Liver (tissue), 6 donors: ENCODE measurements at regions not wholly inside any gene's neighbourhood (a gene's known extent, or its start where the extent isn't known, plus 50 kb on each side); places are given as distances from the start of the nearest gene placed in this dataset.

Experiments
- DNase-seq: peaks from one replicate; pipeline ENCODE4 v3.0.0-alpha.2; 2017; ENCODE audit warnings: low spot score
- H3K27ac ChIP-seq, 2 donors: one replicate each; pipeline ENCODE4 v1.7.0; 2013; ENCODE audit warnings: inconsistent platforms in 2 of 2, low read length in 2 of 2, control low read depth in 1 of 2, low read depth in 1 of 2, mild to moderate bottlenecking in 1 of 2
- H3K27me3 ChIP-seq, 4 donors: one replicate each; pipeline versions ENCODE4 v1.6.1 to v1.7.0; 2013; ENCODE audit warnings: low read length in 3 of 4, inconsistent platforms in 1 of 4, mild to moderate bottlenecking in 1 of 4, moderate library complexity in 1 of 4; ENCODE audit not compliant: control insufficient read depth in 4 of 4, insufficient read depth in 4 of 4
- H3K36me3 ChIP-seq, 4 donors: one replicate each; pipeline versions ENCODE4 v1.6.1 to v1.7.0; 2013; ENCODE audit warnings: low read length in 3 of 4, mild to moderate bottlenecking in 3 of 4, low read depth in 1 of 4, moderate library complexity in 1 of 4; ENCODE audit not compliant: control insufficient read depth in 4 of 4, insufficient read depth in 3 of 4
- H3K4me1 ChIP-seq, 4 donors: one replicate each; pipeline versions ENCODE4 v1.6.1 to v1.7.0; 2013; ENCODE audit warnings: low read length in 3 of 4, mild to moderate bottlenecking in 3 of 4, moderate library complexity in 1 of 4; ENCODE audit not compliant: control insufficient read depth in 4 of 4, insufficient read depth in 4 of 4
- H3K4me3 ChIP-seq, 3 donors: one replicate each; pipeline versions ENCODE4 v1.6.1 to v1.7.0; 2013; ENCODE audit warnings: low read length in 3 of 3, control low read depth in 1 of 3, low read depth in 1 of 3, mild to moderate bottlenecking in 1 of 3
- H3K9ac ChIP-seq, 2 donors: one replicate each; pipeline ENCODE4 v1.7.0; 2013; ENCODE audit warnings: low read length in 2 of 2, mild to moderate bottlenecking in 2 of 2, moderate library complexity in 2 of 2, control low read depth in 1 of 2, low read depth in 1 of 2
- H3K9me3 ChIP-seq, 4 donors: one replicate each; pipeline versions ENCODE4 v1.6.1 to v1.7.0; 2013; ENCODE audit warnings: low read length in 3 of 4; ENCODE audit not compliant: control insufficient read depth in 4 of 4
- FOXA1 ChIP-seq: IDR thresholded peaks from 2 replicates; pipeline ENCODE4 v1.6.1; 2016; ENCODE audit warnings: antibody characterized with exemption
- HNF4G ChIP-seq: IDR thresholded peaks from 2 replicates; pipeline ENCODE4 v1.6.1; 2016; ENCODE audit warnings: antibody characterized with exemption
- JUND ChIP-seq, 2 donors: IDR thresholded peaks; 2 replicates each; pipeline ENCODE4 v1.6.1; 2016; ENCODE audit warnings: antibody characterized with exemption in 2 of 2
- TAF1 ChIP-seq: conservative IDR thresholded peaks from 2 replicates; pipeline ENCODE4 v1.6.1; 2016; ENCODE audit warnings: antibody characterized with exemption, mild to moderate bottlenecking
- TF ChIP-seq, protein P1 (sequence below): IDR thresholded peaks from 2 replicates; pipeline ENCODE4 v1.6.1; 2016; ENCODE audit warnings: antibody characterized with exemption
- TF ChIP-seq, protein P2 (sequence below): IDR thresholded peaks from 2 replicates; pipeline ENCODE4 v1.6.1; 2016; ENCODE audit warnings: antibody characterized with exemption
- donor health status: healthy.
- donor health status: healthy.
- donor health status: healthy.

DNA sequence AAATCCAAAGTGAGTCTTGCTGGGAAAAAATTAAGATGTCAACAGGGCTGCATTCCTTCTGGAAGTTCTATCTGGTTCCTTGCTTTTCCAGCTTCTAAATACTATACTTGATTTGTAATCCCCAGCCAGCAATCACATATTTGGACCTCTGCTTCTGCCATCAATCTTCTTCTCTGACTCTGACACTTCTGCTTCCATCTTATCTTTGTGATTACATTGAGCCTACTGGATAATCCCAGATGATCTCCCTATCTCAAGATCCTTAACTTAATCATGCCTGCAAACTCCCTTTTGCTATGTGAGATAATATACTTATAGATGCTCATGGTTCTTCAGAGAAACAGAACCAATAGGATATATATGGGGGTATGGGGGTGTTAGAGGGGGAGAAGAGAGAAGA, 49.9 kb upstream of the ZDHHC17 start:
- no peaks in the 10 kb centered on the region for H3K4me1 ChIP-seq
- no peaks in the 10 kb centered on the region for H3K27me3 ChIP-seq
- no peaks in the 10 kb centered on the region for H3K9me3 ChIP-seq
- no peak overlapping the region for H3K4me3 ChIP-seq
- H3K27ac ChIP-seq, result no peak overlapping the region
- TF ChIP-seq JUND (IDR thresholded peaks at IDR 0.05) (no peak), TAF1 (no peak), HNF4G (no peak), FOXA1 (no peak)
- TF ChIP-seq, protein P1, sequence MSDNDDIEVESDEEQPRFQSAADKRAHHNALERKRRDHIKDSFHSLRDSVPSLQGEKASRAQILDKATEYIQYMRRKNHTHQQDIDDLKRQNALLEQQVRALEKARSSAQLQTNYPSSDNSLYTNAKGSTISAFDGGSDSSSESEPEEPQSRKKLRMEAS, result no peak
- TF ChIP-seq, protein P2, sequence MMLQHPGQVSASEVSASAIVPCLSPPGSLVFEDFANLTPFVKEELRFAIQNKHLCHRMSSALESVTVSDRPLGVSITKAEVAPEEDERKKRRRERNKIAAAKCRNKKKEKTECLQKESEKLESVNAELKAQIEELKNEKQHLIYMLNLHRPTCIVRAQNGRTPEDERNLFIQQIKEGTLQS, result no peak
- no peak overlapping the region for H3K9ac ChIP-seq
- no peaks in the 10 kb centered on the region for H3K36me3 ChIP-seq
- no peak for DNase-seq
